Hepatocyte (in vitro differentiated cells): ENCODE measurements at regions not wholly inside any gene's neighbourhood (a gene's known extent, or its start where the extent isn't known, plus 50 kb on each side); places are given as distances from the start of the nearest gene placed in this dataset.
"Not testable (repeated sequence)": the region's sequence is repeated elsewhere in the genome, so short reads cannot be mapped to it uniquely, and the experiment has no call there.

Source experiments
- DNase-seq: peaks from one replicate; pipeline ENCODE4 v3.0.0-alpha.2; 2016; ENCODE audit warnings: low spot score
- H2AFZ ChIP-seq: fragments of 200-600 bp; sonication (generic); 2 replicates; pipeline ENCODE4 v1.6.0; 2016; ENCODE audit warnings: antibody characterized with exemption, mild to moderate bottlenecking
- H3K27ac ChIP-seq: fragments of 200-600 bp; sonication (generic); 2 replicates; pipeline ENCODE4 v1.5.1; 2016; ENCODE audit warnings: mild to moderate bottlenecking
- H3K27me3 ChIP-seq: fragments of 200-600 bp; sonication (generic); 2 replicates; pipeline ENCODE4 v1.6.1; 2016
- H3K36me3 ChIP-seq: fragments of 200-600 bp; sonication (generic); replicated peaks from 2 replicates; pipeline ENCODE4 v1.5.1; 2016; ENCODE audit warnings: low read depth; ENCODE audit not compliant: insufficient read depth
- H3K4me1 ChIP-seq: fragments of 200-600 bp; sonication (generic); 2 replicates; pipeline ENCODE4 v1.5.1; 2016; ENCODE audit warnings: mild to moderate bottlenecking, moderate library complexity; ENCODE audit not compliant: insufficient read depth
- H3K4me2 ChIP-seq: fragments of 200-600 bp; sonication (generic); 2 replicates; pipeline ENCODE4 v1.6.0; 2016
- H3K4me3 ChIP-seq: fragments of 200-600 bp; sonication (generic); 2 replicates; pipeline ENCODE4 v1.5.1; 2016; ENCODE audit warnings: mild to moderate bottlenecking
- H3K79me2 ChIP-seq: fragments of 200-600 bp; sonication (generic); 2 replicates; pipeline ENCODE4 v1.6.0; 2017; ENCODE audit warnings: mild to moderate bottlenecking
- H3K9me2 ChIP-seq: fragments of 200-600 bp; sonication (generic); replicated peaks from 2 replicates; pipeline ENCODE4 v1.6.0; 2017; ENCODE audit warnings: mild to moderate bottlenecking; ENCODE audit not compliant: insufficient read depth
- H3K9me3 ChIP-seq: fragments of 200-600 bp; sonication (generic); 2 replicates; pipeline ENCODE4 v1.5.1; 2016; ENCODE audit warnings: low read depth, mild to moderate bottlenecking
- H4K20me1 ChIP-seq: fragments of 200-600 bp; sonication (generic); 2 replicates; pipeline ENCODE4 v1.6.0; 2016; ENCODE audit warnings: mild to moderate bottlenecking; ENCODE audit not compliant: insufficient read depth, poor library complexity, severe bottlenecking
- EZH2 ChIP-seq: fragments of 200-600 bp; sonication (generic); IDR thresholded peaks from 2 replicates; pipeline ENCODE4 v1.6.1; 2016; ENCODE audit warnings: antibody characterized with exemption, mild to moderate bottlenecking, borderline replicate concordance
- EZH2phosphoT487 ChIP-seq: fragments of 200-600 bp; sonication (generic); IDR thresholded peaks from one replicate; pipeline ENCODE4 v1.6.1; 2018; ENCODE audit warnings: antibody characterized with exemption, mild to moderate bottlenecking, low read depth, moderate library complexity; ENCODE audit not compliant: unreplicated experiment, severe bottlenecking
- WGBS: methylation state at CpG from one replicate; pipeline ENCODE4 v1.1.6; 2016; ENCODE audit warnings: low lambda C conversion rate; ENCODE audit errors: missing lambda C conversion rate; 5-methylcytosine and 5-hydroxymethylcytosine counted together
- TF ChIP-seq, protein P1 (sequence below): fragments of 200-600 bp; sonication (generic); IDR thresholded peaks from 2 replicates; pipeline ENCODE4 v1.5.1; 2016; ENCODE audit warnings: antibody characterized with exemption, mild to moderate bottlenecking; ENCODE audit not compliant: poor library complexity

DNA sequence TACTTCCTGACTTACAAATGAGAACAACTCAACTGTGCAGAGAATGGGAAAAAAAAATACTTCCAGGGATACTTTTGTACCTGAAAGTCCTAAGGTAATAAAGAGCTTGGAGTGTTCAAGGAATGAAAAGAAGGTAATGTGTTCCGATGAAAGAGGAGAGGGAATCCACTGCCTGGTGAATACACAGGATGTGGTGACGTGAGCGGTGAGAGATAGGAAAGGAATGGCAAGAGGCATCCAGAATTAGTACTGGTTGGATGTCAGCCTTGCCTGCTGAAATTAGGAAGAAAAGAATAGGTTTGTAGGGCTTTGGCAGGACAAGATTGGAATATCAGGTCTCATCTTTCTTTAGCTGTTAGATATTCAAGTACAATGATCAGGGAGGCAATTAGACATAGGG is 347.7 kb downstream of the POM121L12 start:
- no peaks in the 10 kb centered on the region for H3K27me3 ChIP-seq
- H4K20me1 ChIP-seq, result no peaks in the 10 kb centered on the region
- WGBS, result 93% methylated on average over 3 of the region's 3 CpGs
- no peaks in the 10 kb centered on the region for H3K79me2 ChIP-seq
- no peaks in the 10 kb centered on the region for H3K4me1 ChIP-seq
- H3K9me3 ChIP-seq, result no peaks in the 10 kb centered on the region
- TF ChIP-seq EZH2 (no peak), EZH2phosphoT487 (no peak)
- TF ChIP-seq, protein P1, sequence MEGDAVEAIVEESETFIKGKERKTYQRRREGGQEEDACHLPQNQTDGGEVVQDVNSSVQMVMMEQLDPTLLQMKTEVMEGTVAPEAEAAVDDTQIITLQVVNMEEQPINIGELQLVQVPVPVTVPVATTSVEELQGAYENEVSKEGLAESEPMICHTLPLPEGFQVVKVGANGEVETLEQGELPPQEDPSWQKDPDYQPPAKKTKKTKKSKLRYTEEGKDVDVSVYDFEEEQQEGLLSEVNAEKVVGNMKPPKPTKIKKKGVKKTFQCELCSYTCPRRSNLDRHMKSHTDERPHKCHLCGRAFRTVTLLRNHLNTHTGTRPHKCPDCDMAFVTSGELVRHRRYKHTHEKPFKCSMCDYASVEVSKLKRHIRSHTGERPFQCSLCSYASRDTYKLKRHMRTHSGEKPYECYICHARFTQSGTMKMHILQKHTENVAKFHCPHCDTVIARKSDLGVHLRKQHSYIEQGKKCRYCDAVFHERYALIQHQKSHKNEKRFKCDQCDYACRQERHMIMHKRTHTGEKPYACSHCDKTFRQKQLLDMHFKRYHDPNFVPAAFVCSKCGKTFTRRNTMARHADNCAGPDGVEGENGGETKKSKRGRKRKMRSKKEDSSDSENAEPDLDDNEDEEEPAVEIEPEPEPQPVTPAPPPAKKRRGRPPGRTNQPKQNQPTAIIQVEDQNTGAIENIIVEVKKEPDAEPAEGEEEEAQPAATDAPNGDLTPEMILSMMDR, result no peak
- no peak overlapping the region for H2AFZ ChIP-seq
- no peaks in the 10 kb centered on the region for H3K9me2 ChIP-seq
- no peak for DNase-seq
- no peak overlapping the region for H3K27ac ChIP-seq
- H3K4me3 ChIP-seq, result no peak overlapping the region
- H3K4me2 ChIP-seq, result no peak overlapping the region
- H3K36me3 ChIP-seq, result no peaks in the 10 kb centered on the region

DNA sequence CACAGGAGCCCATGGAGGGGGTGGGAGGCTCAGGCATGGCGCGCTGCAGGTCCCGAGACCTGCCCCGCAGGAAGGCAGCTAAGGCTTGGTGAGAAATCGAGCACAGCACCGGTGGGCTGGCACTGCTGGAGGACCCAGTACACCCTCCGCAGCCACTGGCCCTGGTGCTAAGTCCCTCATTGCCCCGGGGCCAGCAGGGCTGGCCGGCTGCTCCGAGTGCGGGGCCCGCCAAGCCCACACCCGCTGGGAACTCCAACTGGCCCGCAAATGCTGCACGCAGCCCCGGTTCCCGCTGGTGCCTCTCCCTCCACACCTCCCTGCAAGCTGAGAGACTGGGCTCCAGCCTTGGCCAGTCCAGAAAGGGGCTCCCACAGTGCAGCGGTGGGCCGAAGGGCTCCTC is 349.8 kb downstream of the POM121L12 start:
- H3K36me3 ChIP-seq, H4K20me1 ChIP-seq, H3K79me2 ChIP-seq, H2AFZ ChIP-seq, DNase-seq, H3K9me2 ChIP-seq, H3K27me3 ChIP-seq, H3K9me3 ChIP-seq, H3K27ac ChIP-seq, H3K4me2 ChIP-seq, H3K4me1 ChIP-seq, H3K4me3 ChIP-seq: not testable (repeated sequence)
- 97% methylated on average over 6 of the region's 19 CpGs for WGBS

DNA sequence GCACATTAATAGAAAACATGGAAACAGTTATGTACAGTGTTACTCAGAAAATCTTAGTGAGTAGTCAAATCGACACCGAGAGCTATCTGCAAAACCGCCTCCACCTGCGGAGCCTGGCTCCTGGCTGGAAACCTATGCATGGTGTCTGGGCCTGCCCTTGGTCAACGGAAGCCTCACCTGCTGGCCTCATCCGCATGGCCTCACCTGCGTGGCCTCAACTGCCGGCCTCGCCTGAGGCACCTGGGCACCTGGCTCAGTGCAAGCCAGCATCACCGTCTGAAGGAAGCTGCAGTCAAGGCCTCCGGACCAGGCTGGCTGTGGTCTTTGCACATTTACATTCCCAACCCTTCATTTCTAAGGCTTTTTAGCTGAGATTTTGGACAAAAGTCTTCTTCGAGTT is 352.1 kb downstream of the POM121L12 start:
- Histone ChIP-seq H2AFZ (no peak overlapping the region), H3K9me3 (no peaks in the 10 kb centered on the region), H3K36me3 (no peaks in the 10 kb centered on the region), H3K27me3 (no peaks in the 10 kb centered on the region), H3K27ac (no peak overlapping the region), H3K4me1 (no peaks in the 10 kb centered on the region), H3K4me2 (no peak overlapping the region), H3K9me2 (no peaks in the 10 kb centered on the region), H4K20me1 (no peaks in the 10 kb centered on the region), H3K4me3 (no peak overlapping the region), H3K79me2 (no peaks in the 10 kb centered on the region)
- no peak for TF ChIP-seq EZH2phosphoT487
- no peak for TF ChIP-seq EZH2
- TF ChIP-seq, protein P1, result no peak
- DNase-seq, result no peak
- 89% methylated on average over 12 of the region's 12 CpGs for WGBS

DNA sequence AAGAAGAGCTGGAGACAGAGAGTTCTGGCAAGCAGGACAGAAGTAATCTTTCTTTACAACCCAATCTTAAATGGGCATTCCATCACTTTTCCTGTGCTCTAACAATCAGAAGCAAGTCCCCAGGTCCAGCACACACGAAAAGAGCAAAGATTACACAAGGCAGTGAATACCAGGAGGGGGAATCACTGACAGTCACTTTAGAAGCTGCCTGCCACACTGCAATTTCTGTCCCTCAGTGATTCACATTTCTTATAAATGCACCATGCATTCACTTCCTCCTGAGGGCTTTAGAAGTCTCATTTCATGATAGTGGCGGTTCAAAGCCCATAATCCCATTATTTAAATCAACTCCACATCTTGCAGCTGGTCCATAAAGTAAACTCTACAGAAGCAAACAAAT is 362.5 kb downstream of the POM121L12 start:
- no peaks in the 10 kb centered on the region for H4K20me1 ChIP-seq
- no peaks in the 10 kb centered on the region for H3K4me1 ChIP-seq
- WGBS, result 69% methylated on average over 2 of the region's 2 CpGs

More for the DNA sequence above, 362.5 kb downstream of the POM121L12 start:
- TF ChIP-seq EZH2 (no peak), EZH2phosphoT487 (no peak)
- TF ChIP-seq, protein P1, result no peak
- no peak overlapping the region for H3K4me2 ChIP-seq
- H2AFZ ChIP-seq, result no peak overlapping the region
- no peak overlapping the region for H3K4me3 ChIP-seq
- no peak overlapping the region for H3K27ac ChIP-seq
- H3K9me3 ChIP-seq, result no peaks in the 10 kb centered on the region
- no peaks in the 10 kb centered on the region for H3K36me3 ChIP-seq
- no peaks in the 10 kb centered on the region for H3K79me2 ChIP-seq
- H3K27me3 ChIP-seq, result no peaks in the 10 kb centered on the region
- no peaks in the 10 kb centered on the region for H3K9me2 ChIP-seq
- no peak for DNase-seq
